Neural crest cell (in vitro differentiated cells): ENCODE measurements at regions not wholly inside any gene's neighbourhood (a gene's known extent, or its start where the extent isn't known, plus 50 kb on each side); places are given as distances from the start of the nearest gene placed in this dataset.

Experiments
- DNase-seq: peaks from one replicate; pipeline ENCODE4 v3.0.0; 2021; ENCODE audit warnings: low read depth, mixed read lengths, low spot score
- H3K27ac Mint-ChIP-seq: one replicate; pipeline ENCODE4 v1.8.0; 2021; ENCODE audit warnings: mild to moderate bottlenecking, mixed read lengths; ENCODE audit not compliant: unreplicated experiment
- H3K27me3 Mint-ChIP-seq: 2 replicates; pipeline ENCODE4 v1.8.0; 2021; ENCODE audit warnings: low read depth, mild to moderate bottlenecking, mixed read lengths
- H3K36me3 Mint-ChIP-seq: 2 replicates; pipeline ENCODE4 v1.8.0; 2021; ENCODE audit warnings: low read depth, mild to moderate bottlenecking, mixed read lengths
- H3K4me1 Mint-ChIP-seq: 2 replicates; pipeline ENCODE4 v1.8.0; 2021; ENCODE audit warnings: mixed read lengths
- H3K4me3 Mint-ChIP-seq: one replicate; pipeline ENCODE4 v1.8.0; 2021; ENCODE audit warnings: mild to moderate bottlenecking, mixed read lengths
- H3K9me3 Mint-ChIP-seq: 2 replicates; pipeline ENCODE4 v1.8.0; 2021; ENCODE audit warnings: mixed read lengths
- TF ChIP-seq, protein P1 (sequence below): fragments of 200-600 bp; sonication (generic); conservative IDR thresholded peaks from 2 replicates; pipeline ENCODE4 v1.5.0; 2021; ENCODE audit warnings: antibody characterized with exemption, mild to moderate bottlenecking

DNA sequence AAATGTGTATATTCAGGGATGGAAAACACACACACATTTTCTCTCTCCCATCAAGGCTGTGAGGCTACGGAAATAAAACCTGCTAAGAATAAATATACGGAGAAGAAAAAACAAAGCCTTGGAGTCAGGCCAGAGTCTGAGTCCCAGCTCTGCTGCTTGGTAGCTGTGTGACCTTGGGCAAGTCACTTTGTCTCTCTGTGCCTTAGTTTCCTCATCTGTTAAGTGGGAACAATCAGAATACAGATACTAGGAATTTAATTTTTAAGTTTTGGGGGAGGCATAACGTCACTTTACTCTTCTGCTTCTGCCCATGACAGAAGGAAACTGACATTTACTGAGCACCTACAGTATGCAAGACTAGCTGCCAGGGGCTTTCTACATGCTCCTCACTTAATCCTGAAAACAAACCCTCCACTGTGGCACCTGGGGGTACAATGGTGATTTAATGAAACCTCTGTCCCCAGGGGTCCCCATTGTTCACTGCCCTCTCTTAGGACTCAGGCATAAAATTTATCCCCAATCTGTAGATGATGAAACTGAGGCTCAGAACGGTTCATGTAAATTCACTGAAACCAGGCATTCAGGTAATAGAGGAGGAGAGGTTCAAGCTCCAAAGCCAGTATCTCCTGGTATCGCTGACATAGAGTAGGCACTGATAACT lies 131.9 kb upstream of the SERPIND1 start:
- Mint-ChIP-seq H3K36me3 (no peaks in the 10 kb centered on the region), H3K4me1 (no peaks in the 10 kb centered on the region), H3K27ac (no peak overlapping the region), H3K27me3 (peaks cover 22% of the 10 kb centered on the region), H3K4me3 (no peak overlapping the region), H3K9me3 (peaks cover 1% of the 10 kb centered on the region)
- TF ChIP-seq, protein P1, sequence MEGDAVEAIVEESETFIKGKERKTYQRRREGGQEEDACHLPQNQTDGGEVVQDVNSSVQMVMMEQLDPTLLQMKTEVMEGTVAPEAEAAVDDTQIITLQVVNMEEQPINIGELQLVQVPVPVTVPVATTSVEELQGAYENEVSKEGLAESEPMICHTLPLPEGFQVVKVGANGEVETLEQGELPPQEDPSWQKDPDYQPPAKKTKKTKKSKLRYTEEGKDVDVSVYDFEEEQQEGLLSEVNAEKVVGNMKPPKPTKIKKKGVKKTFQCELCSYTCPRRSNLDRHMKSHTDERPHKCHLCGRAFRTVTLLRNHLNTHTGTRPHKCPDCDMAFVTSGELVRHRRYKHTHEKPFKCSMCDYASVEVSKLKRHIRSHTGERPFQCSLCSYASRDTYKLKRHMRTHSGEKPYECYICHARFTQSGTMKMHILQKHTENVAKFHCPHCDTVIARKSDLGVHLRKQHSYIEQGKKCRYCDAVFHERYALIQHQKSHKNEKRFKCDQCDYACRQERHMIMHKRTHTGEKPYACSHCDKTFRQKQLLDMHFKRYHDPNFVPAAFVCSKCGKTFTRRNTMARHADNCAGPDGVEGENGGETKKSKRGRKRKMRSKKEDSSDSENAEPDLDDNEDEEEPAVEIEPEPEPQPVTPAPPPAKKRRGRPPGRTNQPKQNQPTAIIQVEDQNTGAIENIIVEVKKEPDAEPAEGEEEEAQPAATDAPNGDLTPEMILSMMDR: no peak
- no peak for DNase-seq

DNA sequence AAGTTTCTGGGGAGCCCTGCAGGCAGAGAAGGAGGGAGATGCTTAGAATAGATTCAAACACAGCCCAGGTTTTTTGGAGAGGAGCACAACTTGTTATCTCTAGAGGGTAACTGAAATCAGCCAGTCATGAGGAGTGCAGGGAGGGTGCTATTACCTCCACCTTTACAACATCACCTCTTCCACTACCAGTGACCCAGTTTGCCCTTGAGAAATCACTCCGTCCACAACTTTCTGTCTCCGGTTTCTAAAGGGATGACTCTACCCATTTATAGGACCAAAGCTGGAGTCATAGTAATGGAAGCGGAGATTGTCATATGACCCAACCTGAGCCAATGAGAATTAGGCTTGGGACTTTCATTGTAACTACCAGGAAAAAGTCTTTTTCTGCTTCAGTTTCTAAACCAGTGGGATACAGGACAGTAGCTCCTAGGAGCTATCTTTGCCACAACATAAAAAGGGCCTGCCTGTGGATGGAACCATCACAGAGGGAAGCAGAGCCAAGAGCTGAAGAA lies 131.2 kb upstream of the SERPIND1 start:
- H3K27ac Mint-ChIP-seq: no peak overlapping the region
- no peak overlapping the region for H3K4me3 Mint-ChIP-seq
- no peaks in the 10 kb centered on the region for H3K36me3 Mint-ChIP-seq
- peaks cover 3% of the 10 kb centered on the region for H3K9me3 Mint-ChIP-seq
- peaks cover 16% of the 10 kb centered on the region for H3K27me3 Mint-ChIP-seq
- no peaks in the 10 kb centered on the region for H3K4me1 Mint-ChIP-seq
- DNase-seq: no peak
- TF ChIP-seq, protein P1: no peak

DNA sequence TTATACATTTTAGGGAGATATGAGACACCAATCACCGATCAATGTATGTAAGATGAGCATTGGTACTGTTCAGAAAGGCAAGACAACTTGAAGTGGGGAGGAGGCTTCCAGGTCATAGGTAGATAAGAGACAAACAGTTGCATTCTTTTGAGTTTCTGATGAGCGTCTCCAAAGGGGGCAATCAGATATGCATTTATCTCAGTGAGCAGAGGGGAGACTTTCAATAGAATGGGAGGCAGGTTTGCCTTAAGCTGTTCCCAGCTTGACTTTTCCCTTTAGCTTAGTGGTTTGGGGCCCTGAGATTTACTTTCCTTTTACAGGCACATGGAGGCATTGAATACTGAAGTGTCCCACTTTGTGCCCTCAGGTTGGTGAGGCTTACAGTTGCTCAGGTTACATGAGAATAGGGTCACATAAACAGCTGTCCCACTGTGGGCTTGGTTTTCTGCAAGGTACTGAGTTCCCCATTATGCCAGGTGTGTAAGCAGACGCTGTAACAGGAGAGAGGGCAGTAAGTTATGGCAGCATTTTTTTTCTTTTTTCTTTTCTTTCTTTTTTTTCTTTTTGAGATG lies 129.8 kb upstream of the SERPIND1 start:
- Mint-ChIP-seq H3K27me3 (peaks cover 4% of the 10 kb centered on the region), H3K4me1 (no peaks in the 10 kb centered on the region), H3K36me3 (no peaks in the 10 kb centered on the region), H3K9me3 (peaks cover 3% of the 10 kb centered on the region), H3K27ac (no peak overlapping the region), H3K4me3 (no peak overlapping the region)
- no peak for DNase-seq
- TF ChIP-seq, protein P1: no peak

DNA sequence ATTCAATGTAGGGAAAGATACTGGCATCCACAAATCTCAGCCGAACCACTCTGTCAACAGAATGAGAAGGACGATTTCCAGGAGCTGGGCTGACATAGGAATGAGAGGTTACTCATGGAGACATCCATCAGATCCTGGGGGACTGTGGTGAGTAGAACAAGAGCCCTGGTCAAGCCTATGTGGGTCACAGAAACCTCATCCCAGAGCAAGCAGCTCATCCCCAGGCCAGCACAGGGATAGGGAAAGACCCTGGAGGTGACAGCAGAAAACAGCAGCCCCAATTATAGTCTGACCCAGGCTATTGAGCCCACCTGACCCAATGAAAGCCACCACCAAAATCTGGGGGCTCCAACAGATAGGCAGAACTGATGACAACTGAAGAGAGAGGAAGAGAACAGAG lies 128.0 kb upstream of the SERPIND1 start:
- peaks cover 4% of the 10 kb centered on the region for H3K4me1 Mint-ChIP-seq
- H3K9me3 Mint-ChIP-seq: peaks cover 3% of the 10 kb centered on the region
- no peak overlapping the region for H3K27ac Mint-ChIP-seq
- no peaks in the 10 kb centered on the region for H3K27me3 Mint-ChIP-seq
- H3K36me3 Mint-ChIP-seq: no peaks in the 10 kb centered on the region
- TF ChIP-seq, protein P1: no peak
- DNase-seq: no peak
- H3K4me3 Mint-ChIP-seq: no peak overlapping the region

DNA sequence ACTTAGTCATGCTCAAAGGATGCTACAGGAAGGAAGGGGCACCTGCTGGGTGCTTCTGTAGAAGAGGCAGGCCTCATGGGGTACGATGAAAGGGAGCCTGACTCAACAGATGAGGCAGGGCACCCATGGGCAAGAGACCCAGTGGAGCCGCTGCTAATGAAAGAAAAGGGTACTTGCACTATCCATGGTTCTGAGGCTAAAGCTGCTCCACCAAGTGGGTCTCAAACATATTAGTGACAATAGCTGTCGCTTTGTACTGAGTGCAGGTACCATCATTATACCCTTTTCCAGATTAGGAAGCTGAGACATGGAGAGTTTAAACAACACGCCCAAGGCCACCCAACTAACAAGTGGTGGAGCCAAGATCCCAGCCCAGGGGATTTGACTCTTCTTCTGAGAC lies 127.5 kb upstream of the SERPIND1 start:
- TF ChIP-seq, protein P1: no peak
- Mint-ChIP-seq H3K4me3 (no peak overlapping the region), H3K36me3 (no peaks in the 10 kb centered on the region), H3K9me3 (peaks cover 3% of the 10 kb centered on the region), H3K27ac (no peak overlapping the region), H3K27me3 (no peaks in the 10 kb centered on the region), H3K4me1 (peaks cover 8% of the 10 kb centered on the region)
- DNase-seq: no peak
